ENCODE measurements at regions not wholly inside any gene's neighbourhood (a gene's known extent, or its start where the extent isn't known, plus 50 kb on each side); places are given as distances from the start of the nearest gene placed in this dataset.
"Not testable (repeated sequence)": the region's sequence is repeated elsewhere in the genome, so short reads cannot be mapped to it uniquely, and the experiment has no call there.

DNA sequence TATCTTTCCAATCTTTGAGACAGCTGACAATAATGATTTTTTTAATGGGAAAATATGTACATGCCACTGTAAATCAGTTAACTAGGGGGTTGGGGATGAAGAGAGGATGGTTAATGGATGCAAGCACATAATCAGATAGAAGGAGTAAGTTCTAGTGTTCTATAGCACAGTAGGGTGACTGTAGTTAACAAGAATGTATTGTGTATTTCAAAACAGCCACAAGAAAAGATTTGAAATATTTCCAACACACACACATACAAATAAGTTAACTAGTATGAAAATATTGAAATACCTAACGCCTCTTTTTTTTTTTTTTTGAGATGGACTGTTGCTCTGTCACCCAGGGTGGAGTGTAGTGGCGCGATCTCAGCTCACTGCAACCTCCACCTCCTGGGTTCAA, 153.4 kb upstream of the SALL4 start:
- Mint-ChIP-seq H3K4me1 (ENCODE audit: low read depth in 2 of 2) (no peaks in the 10 kb centered on the region), H3K9me3 (no peaks in the 10 kb centered on the region), H3K27me3 (peaks cover 11% of the 10 kb centered on the region in 2 donors), H3K36me3 (ENCODE audit: insufficient read depth) (no peaks in the 10 kb centered on the region), H3K4me3 (no peak overlapping the region), H3K27ac (no peak overlapping the region)
- ATAC-seq (replicated peaks) (no peak), DNase-seq (no peak)

DNA sequence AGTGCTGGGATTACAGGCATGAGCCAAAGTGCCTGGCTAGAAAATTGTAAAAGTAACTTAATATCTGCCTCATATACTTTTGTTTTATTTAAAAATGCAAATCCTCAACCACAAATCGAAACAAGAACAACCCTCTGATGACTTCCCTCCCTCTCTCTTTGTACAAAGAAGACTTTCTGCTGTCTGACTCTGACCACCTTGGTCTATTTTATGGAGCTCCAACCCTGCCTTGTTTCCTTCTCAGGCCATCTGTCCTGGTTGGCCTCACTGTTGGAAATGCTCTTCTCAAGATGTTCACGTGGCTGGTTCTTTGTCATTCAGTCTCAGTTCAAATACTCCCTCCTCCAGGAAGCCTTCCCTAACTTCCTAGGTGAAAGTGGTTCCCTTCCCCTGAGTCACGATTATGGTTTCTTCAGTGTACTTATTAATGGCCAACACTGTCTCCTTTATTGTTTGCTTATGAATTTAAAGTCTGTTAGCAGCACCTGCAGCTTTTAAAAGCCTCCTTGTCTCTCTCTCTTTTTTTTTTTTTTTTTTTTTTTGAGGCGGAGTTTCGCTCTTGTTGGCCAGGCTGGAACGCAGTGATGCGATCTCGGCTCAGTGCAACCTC, 151.5 kb upstream of the SALL4 start:
- DNase-seq: no peak

DNA sequence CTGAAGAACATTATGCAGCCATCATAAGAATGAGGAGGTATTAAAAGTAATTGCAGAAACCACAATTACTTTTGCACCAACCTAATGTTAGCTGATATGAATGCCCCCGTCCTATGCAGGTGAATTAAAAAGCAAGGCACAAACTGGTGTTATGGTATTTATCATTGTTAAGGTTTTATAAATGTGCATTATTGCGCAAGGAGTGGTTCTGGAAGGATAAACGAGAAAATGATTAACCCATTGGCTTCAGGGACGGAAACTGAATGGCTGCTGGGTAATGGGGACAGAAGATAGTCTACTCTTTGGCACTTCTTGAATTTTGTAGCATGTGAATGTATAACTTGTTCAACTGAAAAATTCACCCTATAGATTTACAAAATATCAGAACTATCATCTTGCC, 148.6 kb upstream of the SALL4 start:
- peaks cover 0 to 5% of the 10 kb centered on the region in 2 donors for H3K27me3 Mint-ChIP-seq
- no peaks in the 10 kb centered on the region for H3K36me3 Mint-ChIP-seq (ENCODE audit: insufficient read depth)
- no peak for DNase-seq
- no peaks in the 10 kb centered on the region for H3K9me3 Mint-ChIP-seq
- no peak overlapping the region for H3K4me3 Mint-ChIP-seq
- H3K4me1 Mint-ChIP-seq (ENCODE audit: low read depth in 2 of 2): no peaks in the 10 kb centered on the region
- no peak overlapping the region for H3K27ac Mint-ChIP-seq
- ATAC-seq (replicated peaks): no peak

More for the DNA sequence above, 151.5 kb upstream of the SALL4 start:
- ATAC-seq (replicated peaks): no peak
- H3K4me3 Mint-ChIP-seq: no peak overlapping the region
- no peaks in the 10 kb centered on the region for H3K9me3 Mint-ChIP-seq
- H3K27ac Mint-ChIP-seq: no peak overlapping the region
- peaks cover 0 to 5% of the 10 kb centered on the region in 2 donors for H3K27me3 Mint-ChIP-seq
- no peaks in the 10 kb centered on the region for H3K36me3 Mint-ChIP-seq (ENCODE audit: insufficient read depth)
- H3K4me1 Mint-ChIP-seq (ENCODE audit: low read depth in 2 of 2): no peaks in the 10 kb centered on the region

DNA sequence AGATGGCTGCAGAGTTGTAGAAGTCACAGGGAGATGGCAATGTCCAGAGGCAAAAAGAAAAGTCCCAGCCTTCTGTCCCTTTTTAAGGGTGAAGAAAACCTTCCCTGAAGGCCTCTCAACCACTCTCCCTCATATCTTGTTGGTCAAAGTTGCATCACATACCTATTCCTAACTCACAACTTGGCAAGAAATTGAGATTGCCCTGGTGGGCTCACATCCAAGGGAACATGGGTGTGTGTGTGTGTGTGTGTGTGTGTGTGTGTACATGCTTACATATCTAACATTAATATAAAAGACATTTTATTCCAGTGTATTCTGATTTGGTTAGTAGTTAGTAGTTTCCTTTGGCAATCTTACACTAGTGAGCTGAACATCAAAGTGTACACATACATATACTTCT, 144.3 kb upstream of the SALL4 start:
- H3K27me3 Mint-ChIP-seq: no peaks in the 10 kb centered on the region
- H3K36me3 Mint-ChIP-seq (ENCODE audit: insufficient read depth): no peaks in the 10 kb centered on the region
- no peak overlapping the region for H3K4me3 Mint-ChIP-seq
- H3K4me1 Mint-ChIP-seq (ENCODE audit: low read depth in 2 of 2): no peaks in the 10 kb centered on the region
- DNase-seq (no peak), ATAC-seq (replicated peaks) (no peak)
- H3K9me3 Mint-ChIP-seq: no peaks in the 10 kb centered on the region
- H3K27ac Mint-ChIP-seq: no peak overlapping the region

DNA sequence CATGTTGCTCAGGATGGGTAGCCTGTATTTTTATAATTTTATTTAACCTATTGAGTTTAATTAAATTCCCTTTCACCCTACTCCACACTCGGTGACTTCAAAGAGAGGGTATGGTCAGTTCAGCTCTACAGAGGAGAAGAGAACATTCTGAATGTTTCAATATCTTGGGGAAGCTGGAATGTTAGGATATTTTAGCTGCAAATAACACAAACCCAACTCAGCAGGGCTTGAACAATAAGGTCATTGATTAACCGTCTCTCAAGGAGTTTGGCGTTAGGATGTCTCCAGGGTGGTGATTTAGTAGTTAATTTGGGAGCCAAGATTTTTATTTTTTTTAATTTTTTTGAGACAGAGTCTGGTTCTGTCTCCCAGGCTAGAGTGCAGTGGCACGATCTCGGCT, 143.6 kb upstream of the SALL4 start:
- Mint-ChIP-seq H3K4me3 (no peak overlapping the region), H3K27ac (no peak overlapping the region), H3K4me1 (ENCODE audit: low read depth in 2 of 2) (no peaks in the 10 kb centered on the region), H3K9me3 (no peaks in the 10 kb centered on the region), H3K27me3 (no peaks in the 10 kb centered on the region), H3K36me3 (ENCODE audit: insufficient read depth) (no peaks in the 10 kb centered on the region)
- DNase-seq (no peak), ATAC-seq (replicated peaks) (no peak)

DNA sequence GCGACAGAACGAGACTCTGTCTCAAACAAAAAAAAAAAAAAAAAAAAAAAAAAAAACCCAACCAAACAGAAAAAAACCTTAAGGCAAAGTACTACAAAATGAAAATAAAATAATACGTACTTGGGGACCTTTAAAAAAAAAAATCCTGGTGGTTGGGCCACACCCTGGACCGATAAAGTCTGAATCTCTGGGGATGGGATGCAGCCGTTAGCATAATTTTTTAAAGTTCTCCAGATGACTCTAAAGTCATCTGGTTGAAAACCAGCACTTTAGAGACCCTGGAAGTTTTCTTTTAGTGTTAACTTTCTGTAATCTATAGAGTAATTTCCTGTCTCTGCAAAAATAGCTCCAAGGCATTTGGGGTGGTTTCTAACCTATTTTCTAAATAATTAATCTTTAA, 142.9 kb upstream of the SALL4 start:
- Mint-ChIP-seq H3K27me3 (no peaks in the 10 kb centered on the region), H3K27ac (no peak overlapping the region), H3K4me1 (ENCODE audit: low read depth in 2 of 2) (no peaks in the 10 kb centered on the region), H3K4me3 (no peak overlapping the region), H3K36me3 (ENCODE audit: insufficient read depth) (no peaks in the 10 kb centered on the region), H3K9me3 (no peaks in the 10 kb centered on the region)
- DNase-seq: no peak
- ATAC-seq (replicated peaks): no peak

DNA sequence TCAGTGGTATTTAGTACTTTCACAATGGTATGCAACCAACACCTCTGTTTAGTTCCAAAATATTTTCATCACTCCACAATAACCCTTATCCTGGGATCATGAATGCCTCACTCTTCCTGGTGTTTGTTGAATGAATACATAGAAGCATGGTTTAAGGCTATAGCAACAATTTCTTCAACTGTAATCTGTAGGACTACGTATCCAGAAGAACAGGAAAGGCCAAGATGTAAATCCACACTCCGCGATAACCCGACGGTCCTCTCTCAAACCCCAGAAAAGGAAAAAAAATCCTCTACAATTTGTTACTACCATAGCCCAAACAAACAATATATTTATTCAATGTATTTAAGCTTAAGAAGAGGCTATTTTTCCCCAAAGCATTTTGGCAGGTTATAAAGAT, 141.4 kb upstream of the SALL4 start:
- Mint-ChIP-seq H3K9me3 (no peaks in the 10 kb centered on the region), H3K4me1 (ENCODE audit: low read depth in 2 of 2) (no peaks in the 10 kb centered on the region), H3K27ac (no peak overlapping the region), H3K4me3 (no peak overlapping the region), H3K27me3 (no peaks in the 10 kb centered on the region), H3K36me3 (ENCODE audit: insufficient read depth) (no peaks in the 10 kb centered on the region)
- DNase-seq (no peak), ATAC-seq (replicated peaks) (no peak)

DNA sequence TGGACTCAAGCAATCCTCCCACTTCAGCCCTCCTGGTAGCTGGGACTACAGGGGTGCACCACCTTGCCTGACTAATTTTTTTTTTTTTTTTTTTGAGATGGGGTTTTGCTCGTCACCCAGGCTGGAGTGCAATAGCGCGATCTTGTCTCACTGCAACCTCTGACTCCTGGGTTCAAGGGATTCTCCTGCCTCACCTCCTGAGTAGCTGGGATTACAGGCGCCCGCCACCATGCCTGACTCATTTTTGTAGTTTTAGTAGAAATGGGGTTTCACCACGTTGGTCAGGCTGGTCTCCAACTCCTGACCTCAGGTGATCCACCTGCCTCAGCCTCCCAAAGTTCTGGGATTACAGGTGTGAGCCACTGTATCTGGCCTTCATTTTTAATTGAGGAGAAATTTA, 141.0 kb upstream of the SALL4 start:
- ATAC-seq (replicated peaks); DNase-seq; H3K9me3 Mint-ChIP-seq; H3K4me3 Mint-ChIP-seq; H3K27me3 Mint-ChIP-seq; H3K4me1 Mint-ChIP-seq (ENCODE audit: low read depth in 2 of 2); H3K36me3 Mint-ChIP-seq (ENCODE audit: insufficient read depth); H3K27ac Mint-ChIP-seq: not testable (repeated sequence)

DNA sequence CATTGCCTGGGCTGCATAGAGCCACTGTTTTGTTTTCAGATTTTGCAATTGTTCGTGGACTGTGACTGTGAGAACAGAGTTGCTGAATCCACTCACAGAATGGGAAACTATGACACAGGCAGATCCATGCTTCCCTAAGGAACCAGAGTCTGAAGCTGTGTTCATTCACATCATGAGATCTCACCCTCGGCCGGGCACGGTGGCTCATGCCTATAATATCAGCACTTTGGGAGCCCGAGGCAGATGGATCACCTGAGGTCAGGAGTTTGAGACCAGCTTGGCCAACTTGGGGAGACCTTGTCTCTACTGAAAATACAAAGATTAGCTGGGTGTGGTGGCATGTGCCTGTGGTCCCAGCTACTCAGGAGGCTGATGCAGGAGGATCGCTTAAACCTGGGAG, 139.2 kb upstream of the SALL4 start:
- H3K27me3 Mint-ChIP-seq: no peaks in the 10 kb centered on the region
- no peaks in the 10 kb centered on the region for H3K4me1 Mint-ChIP-seq (ENCODE audit: low read depth in 2 of 2)
- no peak for DNase-seq
- ATAC-seq (replicated peaks): no peak
- no peak overlapping the region for H3K4me3 Mint-ChIP-seq
- H3K27ac Mint-ChIP-seq: no peak overlapping the region
- H3K9me3 Mint-ChIP-seq: no peaks in the 10 kb centered on the region
- H3K36me3 Mint-ChIP-seq (ENCODE audit: insufficient read depth): no peaks in the 10 kb centered on the region

DNA sequence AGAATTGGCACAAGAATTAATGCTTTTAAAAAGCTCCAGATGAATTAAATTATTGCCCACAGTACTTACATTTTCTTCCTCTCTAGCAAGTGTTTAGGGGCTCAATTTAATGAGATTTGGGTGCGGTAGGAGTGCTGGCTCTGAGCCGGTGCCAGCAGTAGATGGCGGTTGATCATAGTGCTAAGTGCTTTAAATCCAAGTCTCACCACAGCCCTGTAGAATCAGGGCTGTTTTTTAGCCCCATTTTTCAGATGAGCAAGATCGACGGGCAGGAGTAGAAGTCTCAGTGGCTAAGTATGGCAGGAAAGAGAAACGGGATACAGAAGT, 136.9 kb upstream of the SALL4 start:
- Mint-ChIP-seq H3K9me3 (no peaks in the 10 kb centered on the region), H3K4me3 (no peak overlapping the region), H3K27me3 (no peaks in the 10 kb centered on the region), H3K27ac (no peak overlapping the region), H3K4me1 (ENCODE audit: low read depth in 2 of 2) (no peaks in the 10 kb centered on the region), H3K36me3 (ENCODE audit: insufficient read depth) (no peaks in the 10 kb centered on the region)
- no peak for DNase-seq
- no peak for ATAC-seq (replicated peaks)

DNA sequence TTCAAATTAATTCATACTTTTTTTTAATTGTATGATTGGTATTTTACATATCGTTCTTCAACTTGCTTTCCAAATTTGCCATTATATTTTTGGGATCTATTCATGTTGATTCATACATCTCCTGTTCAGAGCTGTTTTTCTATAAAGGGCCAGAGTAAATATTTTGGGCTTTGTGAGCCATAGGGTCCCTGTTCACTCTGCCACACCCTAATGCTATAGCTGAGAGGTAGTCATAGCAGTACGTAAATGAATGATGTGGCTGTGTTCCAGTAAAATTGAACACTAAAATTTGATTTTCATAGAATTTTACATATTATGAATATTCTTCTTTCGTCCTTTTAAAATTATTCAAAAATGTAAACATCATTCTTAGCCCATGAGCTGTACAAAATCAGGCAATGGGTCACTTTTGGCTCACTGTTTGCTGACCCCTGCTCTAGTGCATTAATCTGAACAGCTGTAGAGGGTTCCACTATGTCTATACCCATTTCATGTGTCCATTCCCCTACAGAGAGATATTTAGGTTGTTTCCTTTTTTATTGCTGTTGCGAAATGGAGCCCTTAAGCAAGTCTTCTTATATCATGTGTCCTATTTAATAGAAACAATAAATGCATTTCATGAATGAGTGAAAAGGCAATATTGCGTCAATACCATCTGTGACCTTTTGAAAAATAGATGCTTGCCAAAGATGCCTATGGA, 136.4 kb upstream of the SALL4 start:
- no peaks in the 10 kb centered on the region for H3K36me3 Mint-ChIP-seq (ENCODE audit: insufficient read depth)
- H3K27me3 Mint-ChIP-seq: no peaks in the 10 kb centered on the region
- no peak overlapping the region for H3K4me3 Mint-ChIP-seq
- no peak overlapping the region for H3K27ac Mint-ChIP-seq
- H3K9me3 Mint-ChIP-seq: no peaks in the 10 kb centered on the region
- no peaks in the 10 kb centered on the region for H3K4me1 Mint-ChIP-seq (ENCODE audit: low read depth in 2 of 2)
- DNase-seq: no peak
- ATAC-seq (replicated peaks): no peak

DNA sequence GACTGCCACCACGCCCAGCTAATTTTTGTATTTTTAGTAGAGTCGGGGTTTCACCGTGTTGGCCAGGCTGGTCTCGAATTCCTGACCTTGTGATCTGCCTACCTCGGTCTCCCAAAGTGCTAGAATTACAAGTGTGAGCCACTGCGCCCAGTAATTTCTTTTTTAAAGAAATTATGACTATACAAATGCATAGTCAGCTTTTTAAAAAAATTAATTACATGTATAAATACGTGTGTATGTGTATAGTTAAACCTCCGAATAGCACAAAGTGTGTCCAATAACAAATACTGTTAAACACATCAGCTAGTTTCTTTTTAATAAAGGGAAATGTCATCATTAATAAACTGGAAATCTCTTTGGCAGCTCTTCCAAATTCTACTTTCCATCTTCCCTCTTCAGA, 135.5 kb upstream of the SALL4 start:
- H3K27me3 Mint-ChIP-seq: no peaks in the 10 kb centered on the region
- H3K4me3 Mint-ChIP-seq: no peak overlapping the region
- no peak for DNase-seq
- no peaks in the 10 kb centered on the region for H3K4me1 Mint-ChIP-seq (ENCODE audit: low read depth in 2 of 2)
- no peak overlapping the region for H3K27ac Mint-ChIP-seq
- no peaks in the 10 kb centered on the region for H3K9me3 Mint-ChIP-seq
- no peak for ATAC-seq (replicated peaks)
- H3K36me3 Mint-ChIP-seq (ENCODE audit: insufficient read depth): no peaks in the 10 kb centered on the region

DNA sequence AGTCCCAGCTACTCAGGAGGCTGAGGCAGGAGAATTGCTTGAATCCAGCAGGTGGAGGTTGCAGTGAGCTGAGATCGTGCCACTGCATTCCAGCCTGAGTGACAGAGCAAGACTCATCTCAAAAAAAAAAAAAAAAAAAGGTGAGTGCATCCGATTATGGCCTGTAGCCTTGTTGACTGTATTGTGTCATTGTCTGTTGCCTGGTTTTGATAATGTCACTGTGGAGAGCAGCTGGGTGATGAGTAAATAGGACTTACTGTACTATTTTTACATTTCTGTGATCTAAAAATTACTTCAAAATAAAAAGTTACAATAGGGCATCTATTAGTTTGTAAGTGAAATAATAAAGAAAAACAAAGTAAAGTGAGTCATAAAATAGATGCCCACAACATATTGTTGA, 134.1 kb upstream of the SALL4 start:
- H3K9me3 Mint-ChIP-seq: no peaks in the 10 kb centered on the region
- H3K27ac Mint-ChIP-seq: no peak overlapping the region
- H3K4me1 Mint-ChIP-seq (ENCODE audit: low read depth in 2 of 2): no peaks in the 10 kb centered on the region
- H3K36me3 Mint-ChIP-seq (ENCODE audit: insufficient read depth): no peaks in the 10 kb centered on the region
- no peak overlapping the region for H3K4me3 Mint-ChIP-seq
- DNase-seq (no peak), ATAC-seq (replicated peaks) (no peak)
- H3K27me3 Mint-ChIP-seq: peaks cover 0 to 5% of the 10 kb centered on the region in 2 donors

DNA sequence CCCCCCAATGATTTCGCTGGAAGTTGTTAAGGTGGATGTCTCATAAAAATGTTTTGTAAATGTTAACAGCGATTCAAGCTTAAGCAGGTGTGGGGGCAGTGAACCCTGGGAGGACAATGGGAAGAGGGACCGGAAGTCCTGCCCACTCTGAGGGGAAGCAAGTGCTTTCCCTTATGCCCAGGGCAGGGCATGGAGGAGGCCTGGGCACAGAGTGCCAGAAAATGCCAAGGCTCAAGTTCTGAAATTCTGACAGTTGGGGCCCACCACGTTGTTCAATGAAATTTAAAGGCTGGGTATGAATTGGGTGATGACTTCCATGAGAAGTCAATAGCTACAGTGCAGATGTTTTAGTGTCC, 132.7 kb upstream of the SALL4 start:
- no peak overlapping the region for H3K27ac Mint-ChIP-seq
- no peaks in the 10 kb centered on the region for H3K9me3 Mint-ChIP-seq
- DNase-seq: no peak
- no peaks in the 10 kb centered on the region for H3K36me3 Mint-ChIP-seq (ENCODE audit: insufficient read depth)
- H3K4me1 Mint-ChIP-seq (ENCODE audit: low read depth in 2 of 2): no peaks in the 10 kb centered on the region
- no peak overlapping the region for H3K4me3 Mint-ChIP-seq
- peaks cover 0 to 7% of the 10 kb centered on the region in 2 donors for H3K27me3 Mint-ChIP-seq
- ATAC-seq (replicated peaks): no peak

All from effector memory CD8-positive, alpha-beta T cell (primary cell).